HG03095 (cell line): ENCODE measurements at regions not wholly inside any gene's neighbourhood (a gene's known extent, or its start where the extent isn't known, plus 50 kb on each side); places are given as distances from the start of the nearest gene placed in this dataset.
"Not testable (repeated sequence)": the region's sequence is repeated elsewhere in the genome, so short reads cannot be mapped to it uniquely, and the experiment has no call there.

Experiments used
- ATAC-seq: cut with Tn5 transposase; IDR thresholded peaks from one replicate; pipeline ENCODE4 v1.9.1; 2021; ENCODE audit warnings: moderate library complexity; ENCODE audit not compliant: unreplicated experiment

DNA sequence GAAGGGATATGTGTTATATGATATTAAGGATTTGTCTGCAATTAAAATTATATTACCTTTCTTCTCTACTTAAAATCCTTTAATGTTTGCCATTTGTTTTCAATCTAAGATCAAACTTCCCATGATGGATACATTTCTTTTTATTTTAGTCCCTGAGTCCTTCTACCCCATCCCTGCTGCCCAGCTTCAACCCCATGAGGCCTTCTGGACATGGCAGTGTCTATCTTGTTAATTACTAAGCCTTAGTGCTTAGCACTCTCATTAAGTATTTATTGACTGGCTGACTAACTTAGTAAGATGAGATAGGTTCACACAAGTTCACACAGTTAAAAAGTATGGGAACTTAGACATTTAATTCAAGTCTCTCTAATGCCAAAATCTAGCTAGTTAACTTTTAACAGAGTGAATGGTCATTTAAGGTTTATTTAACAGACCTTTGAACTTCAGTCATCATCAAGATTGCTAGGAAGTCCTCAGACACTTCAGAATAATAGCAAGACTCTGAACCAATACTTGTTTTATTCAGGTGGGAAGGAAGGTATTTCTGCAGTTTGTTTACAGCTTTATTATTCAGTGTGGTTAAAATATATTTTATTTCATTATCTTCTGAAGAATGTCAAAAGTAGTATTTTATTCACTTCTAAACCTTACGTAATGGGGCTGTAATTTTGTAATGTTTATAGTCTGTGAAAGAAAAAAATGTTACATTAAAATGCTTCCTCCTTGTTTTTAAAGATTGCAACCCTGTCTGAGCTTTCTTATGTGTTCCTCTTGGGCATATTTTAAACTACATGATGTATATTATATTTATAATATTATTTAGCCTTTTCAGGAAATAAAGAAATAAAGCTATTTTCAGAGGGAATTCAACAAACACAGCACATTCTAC, 848.9 kb downstream of the REEP3 start:
- no peak for ATAC-seq

DNA sequence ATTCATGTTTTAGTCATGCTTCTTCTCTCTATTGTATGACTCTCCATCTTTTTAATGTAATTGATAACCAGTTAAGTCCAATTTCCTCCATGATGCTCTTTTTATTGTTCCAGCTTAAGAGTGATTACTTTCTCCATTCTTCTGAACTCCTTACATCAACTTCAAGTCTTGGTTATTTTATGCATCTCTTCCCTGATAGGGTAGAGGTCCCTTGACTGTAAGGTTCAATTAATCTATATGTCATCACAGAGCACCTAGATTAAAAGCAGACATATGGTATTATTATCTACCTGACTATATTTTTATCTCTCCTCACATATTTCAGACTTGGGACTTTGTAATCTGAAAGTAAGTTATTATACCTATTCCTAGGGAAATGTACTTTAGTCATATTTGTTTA, 853.1 kb downstream of the REEP3 start:
- no peak for ATAC-seq

DNA sequence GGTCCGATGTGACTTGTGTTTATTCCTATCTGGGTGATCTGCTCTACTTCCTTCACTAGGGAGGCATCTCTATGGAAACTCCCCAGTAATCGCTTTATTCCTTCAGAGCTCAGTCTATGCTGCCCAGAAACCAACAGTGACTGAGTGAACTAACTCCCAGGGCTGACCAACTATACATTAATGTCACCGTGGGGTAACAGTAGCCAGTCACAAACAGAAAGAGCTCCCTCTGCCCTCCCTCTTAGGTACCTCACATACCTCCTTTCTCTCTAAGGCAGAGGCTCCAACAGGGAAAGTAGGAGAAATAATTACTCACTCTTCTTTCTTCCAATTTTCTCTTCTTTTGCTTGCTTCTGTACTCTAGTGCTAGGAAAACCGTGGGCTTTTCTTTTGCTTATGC, 855.0 kb downstream of the REEP3 start:
- ATAC-seq: no peak

DNA sequence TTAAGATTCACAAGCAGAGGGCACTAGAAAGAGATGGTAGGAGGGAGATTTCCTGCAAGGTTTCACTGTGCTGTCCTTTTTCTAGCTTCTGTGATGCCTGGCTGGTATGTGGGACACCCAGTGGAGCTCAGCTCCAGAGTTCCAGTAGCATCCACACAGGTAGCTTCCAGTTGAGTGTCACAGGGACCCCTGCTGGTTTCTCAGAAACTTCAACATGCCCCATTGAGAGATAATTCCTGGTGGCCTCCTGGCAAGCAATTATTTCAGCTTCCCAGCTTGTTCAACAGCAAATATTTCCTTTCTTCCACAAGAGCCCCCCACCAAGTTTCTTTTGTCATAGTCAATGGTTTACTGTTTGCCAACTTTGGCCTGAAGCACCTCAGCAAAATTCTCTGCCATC, 858.7 kb downstream of the REEP3 start:
- ATAC-seq: no peak

DNA sequence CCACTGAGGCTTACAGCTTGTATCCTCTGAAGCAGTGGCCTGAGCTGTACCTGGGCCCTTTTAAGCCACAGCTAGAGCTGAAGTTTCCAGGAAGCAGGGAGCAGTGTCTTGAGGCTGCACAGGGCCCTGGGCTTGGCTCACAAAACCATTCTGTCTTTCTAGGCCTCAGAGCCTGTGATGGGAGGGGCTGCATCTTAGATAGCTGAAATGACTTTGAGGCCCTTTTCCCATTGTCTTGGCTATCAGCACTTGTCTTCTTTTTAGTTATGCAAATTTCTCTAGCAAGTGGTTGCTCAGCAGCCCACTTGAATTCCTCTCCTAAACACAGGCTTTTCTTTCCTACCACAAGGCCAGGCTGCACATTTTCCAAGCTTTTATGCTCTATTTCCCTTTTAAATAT, 864.2 kb downstream of the REEP3 start:
- ATAC-seq: no peak

DNA sequence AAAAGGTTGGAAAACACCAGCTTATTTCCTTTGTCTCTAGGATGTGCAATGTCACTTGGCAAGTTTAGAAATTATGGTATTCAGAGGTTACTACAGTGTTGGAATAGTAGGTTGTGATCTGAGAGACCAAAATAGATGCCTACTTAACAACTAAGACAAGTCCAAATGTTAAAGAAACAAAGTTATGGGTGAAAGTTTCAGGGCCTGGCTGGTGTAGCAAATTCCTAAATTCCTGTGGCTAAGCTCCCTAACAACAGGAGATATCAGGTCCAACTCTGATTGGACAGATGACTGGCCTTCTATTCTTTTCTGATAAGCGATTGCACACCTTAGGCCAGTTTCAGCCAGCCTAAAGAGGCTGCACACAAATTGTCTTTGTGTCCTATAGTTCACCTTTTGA, 873.5 kb downstream of the REEP3 start:
- ATAC-seq: no peak

DNA sequence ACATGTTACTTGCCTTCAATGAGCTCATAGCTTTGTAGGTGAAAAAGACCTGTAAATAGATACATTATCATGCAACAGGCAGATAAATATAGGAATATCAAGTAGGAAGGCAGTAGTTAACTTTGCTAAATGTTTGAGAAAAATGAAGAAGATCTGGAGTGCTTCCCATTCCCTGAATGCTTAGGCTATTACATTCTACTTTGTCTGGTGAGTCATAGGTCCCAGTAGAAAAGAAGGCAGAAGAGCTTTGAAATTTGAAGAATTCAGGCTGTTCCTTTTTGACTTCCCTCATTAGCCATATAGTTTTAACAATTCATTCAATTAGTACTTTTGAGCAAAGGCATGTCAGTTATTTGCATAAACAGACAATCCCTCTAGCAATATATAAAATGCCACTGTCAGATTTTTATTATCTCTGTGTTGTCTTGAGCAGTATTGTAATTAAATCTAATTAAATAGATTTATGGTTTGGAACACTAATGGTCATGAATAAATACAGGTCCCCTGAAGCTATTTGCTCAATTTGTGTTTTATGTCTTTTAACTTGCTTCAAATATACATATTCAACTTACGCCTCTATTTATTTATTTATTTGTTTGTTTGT, 875.0 kb downstream of the REEP3 start:
- ATAC-seq: no peak

DNA sequence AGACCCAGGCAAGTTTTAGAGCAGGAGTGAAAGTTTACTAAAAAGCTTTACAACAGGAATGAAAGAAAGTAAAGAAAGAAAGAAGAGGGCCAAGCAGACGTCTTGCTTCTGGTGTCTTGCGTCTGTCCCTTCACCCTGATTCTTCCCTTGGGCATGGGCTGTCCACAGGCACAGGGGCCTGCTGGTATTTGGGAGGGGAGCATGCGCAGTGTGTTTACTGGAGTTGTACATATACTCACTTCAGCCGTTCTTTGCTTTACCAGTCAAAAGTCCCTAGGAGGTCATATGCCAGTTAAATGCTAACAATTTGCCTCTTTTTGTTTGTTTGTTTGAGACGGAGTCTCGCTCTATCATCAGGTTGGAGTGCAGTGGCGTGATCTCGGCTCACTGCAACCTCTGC, 875.9 kb downstream of the REEP3 start:
- ATAC-seq: no peak

DNA sequence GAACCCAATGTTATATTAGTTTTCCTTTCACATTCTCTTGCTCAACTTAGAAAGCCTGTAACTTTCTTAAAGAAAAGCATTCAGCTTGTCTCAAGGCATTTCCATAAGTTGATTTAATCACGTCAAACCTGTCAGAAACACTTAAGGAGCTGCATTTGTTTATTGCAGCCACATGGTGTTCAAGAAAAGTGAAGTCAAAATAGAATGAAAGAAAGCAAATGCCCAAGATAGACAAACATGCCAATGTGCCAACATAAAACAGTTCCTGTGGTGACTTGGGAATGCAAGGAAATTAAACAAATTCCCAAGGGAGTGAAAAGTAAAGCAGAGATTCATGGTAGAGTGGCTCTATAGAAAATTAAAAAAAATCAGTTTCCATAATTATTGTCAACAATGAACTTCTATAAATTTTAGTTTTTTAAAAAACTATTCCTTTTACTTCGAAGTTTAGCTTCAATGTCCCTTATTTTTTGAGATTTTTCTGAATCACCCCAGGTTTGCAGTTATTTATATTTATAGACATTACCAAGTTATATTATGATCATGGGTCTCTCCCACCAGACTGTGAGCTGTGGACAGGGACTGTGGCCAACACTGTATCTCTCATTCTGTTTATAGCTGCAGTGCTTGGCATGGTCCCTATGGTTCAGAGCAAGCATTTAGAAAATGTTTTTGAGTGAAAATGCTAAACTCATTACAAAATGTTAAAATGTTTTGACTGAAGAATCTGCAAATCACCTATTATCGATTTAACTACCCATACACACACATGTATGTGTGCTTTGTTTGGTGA, 887.4 kb downstream of the REEP3 start:
- no peak for ATAC-seq

DNA sequence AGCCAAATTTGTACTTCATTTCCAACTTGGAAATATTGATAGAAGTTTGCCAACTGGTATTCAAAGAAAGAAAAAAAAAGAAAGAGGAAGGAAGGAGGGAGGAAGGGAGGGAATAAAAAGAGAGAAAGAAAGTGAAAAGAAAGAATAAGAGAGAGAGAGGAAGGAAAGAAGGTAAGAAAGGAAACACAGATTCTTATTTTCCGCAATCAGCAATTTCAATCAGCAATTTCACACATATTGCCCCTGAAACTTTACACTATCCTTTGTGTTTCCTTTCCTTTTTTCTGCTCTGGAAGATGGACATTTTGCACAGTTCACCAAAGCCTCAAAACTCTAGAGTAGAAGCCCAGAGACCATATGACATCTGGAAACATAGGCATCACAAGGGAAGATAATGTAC, 888.1 kb downstream of the REEP3 start:
- no peak for ATAC-seq

DNA sequence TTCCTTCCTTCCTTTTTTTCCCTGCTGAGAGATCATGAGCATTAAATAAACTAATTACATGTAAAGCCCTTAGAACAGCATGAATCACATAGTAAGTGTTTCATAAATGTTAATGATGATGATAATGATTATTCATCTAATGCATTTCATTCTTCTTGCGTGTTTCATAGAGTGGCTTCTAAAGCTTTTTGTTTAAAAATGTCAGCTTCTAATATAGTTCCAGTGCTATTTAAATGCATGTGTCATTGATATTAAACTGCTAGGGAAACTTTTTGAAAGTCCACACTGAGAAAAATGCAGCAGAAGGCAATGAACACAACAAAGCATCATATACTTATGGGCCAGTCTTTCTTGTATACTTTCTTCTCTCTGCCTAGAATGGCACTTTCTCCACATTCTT, 894.8 kb downstream of the REEP3 start:
- ATAC-seq: no peak

DNA sequence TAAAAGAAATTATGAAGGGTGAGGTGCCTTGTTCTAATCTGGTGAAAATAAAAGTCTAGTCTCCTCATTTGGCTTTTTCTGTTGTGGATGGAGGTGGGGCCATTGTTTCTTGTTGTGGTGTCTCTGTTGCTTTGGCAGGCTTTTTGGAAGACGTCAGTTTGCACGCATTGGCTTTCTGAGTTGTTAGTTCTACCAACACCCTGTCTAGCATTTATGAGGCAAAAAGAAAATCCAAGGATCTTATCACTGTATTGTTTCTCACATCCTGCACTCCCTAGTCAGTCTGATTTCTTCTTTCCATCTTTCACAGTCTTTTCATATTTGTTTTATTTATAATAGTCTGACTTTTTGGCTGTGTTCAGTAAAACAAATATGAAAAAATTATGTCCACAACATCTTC, 898.3 kb downstream of the REEP3 start:
- ATAC-seq: no peak

DNA sequence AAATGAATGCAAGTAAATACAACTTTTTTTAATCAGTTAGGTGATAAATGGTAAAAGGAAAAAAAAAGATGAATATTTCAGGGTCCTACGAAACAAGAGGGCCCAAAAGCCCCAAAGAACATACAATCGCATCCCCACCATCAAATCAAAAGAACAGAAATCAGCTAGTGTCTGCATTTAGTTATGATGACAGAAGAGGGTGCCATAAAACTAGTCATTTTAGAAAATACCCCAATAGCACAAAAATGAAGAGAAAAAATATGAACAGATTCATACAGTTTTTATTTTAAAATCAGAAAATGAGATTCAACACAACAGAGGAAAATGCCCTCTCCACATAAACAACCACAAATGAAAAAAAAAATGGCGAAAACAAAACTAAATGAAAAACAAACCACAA, 905.5 kb downstream of the REEP3 start:
- no peak for ATAC-seq

DNA sequence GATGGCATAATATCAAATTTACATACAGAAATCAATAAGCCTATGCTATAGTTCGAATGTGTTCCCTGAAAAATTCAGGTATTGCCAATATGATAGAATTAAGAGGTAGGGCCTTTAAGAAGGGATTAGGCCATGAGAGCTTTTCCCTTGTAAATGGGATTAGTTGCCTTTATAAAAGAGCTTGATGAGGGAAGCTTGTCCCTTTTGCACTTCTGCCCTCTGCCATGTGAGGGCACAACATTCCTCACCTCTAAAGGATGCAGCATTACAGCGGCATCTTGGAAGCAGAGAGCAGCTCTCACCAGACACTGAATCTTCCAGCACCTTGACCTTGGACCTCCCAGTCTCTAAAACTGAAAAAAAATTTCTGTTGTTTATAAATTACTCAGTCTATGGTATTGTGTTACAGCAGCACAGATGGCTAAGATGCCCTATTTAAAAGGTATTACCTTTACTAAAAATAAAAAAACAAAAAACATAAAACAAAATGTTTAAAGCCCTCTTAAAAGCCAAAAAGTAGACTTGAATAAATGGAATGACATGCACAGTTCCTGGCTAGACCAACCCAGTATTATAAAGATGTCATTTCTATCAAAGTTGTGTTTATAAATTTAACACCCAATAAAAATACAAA, 909.6 kb downstream of the REEP3 start:
- ATAC-seq: no peak

DNA sequence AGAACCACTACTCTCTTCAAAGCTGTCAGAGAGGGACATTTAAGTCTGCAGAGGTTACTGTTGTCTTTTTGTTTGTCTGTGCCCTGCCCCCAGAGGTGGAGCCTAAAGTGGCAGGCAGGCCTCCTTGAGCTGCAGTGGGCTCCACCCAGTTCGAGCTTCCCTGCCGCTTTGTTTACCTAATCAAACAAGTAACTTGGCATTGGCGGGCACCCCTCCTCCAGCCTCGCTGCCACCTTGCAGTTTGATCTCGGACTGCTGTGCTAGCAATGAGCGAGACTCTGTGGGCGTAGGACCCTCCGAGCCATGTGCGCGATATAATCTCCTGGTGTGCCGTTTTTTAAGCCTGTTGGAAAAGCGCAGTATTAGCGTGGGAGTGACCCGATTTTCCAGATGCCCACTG, 920.7 kb downstream of the REEP3 start:
- not testable (repeated sequence) for ATAC-seq

DNA sequence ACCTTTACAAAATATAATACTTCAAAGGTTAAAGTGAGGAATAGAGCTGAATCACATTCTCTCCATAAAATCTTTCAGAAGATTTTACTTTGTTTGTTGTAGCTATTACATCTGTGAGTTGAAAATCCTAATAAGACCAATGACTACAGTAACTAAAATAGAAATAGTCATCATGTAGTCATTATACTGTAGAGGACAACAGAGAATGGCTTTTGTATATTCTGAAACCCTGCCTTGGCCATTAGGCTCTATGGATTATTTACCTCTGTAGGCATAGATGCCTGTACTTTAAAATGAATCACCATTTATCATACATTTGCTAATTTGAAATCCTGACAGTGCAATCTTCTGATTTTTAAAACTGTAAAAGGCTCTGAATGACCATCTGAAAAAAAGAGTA, 923.0 kb downstream of the REEP3 start:
- ATAC-seq: no peak

DNA sequence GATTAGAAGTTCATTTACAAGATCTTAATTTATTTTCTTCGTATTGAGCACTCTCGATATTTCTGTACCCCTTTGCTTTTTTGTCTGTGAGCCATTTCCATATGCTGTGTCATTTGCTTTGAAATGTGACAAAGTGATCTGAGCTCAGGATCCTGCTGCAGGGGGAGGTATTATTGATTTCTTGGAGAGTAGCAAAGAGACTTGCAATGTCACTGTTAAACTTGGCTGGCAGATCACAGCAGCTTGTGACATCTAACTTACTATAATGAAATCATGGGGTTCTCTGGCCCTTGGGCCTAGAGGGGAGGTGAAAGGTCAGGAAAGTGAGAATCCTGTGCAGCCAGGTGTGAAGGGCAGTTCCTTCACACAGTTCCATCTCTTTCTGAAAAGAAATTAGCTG, 923.4 kb downstream of the REEP3 start:
- ATAC-seq: no peak

DNA sequence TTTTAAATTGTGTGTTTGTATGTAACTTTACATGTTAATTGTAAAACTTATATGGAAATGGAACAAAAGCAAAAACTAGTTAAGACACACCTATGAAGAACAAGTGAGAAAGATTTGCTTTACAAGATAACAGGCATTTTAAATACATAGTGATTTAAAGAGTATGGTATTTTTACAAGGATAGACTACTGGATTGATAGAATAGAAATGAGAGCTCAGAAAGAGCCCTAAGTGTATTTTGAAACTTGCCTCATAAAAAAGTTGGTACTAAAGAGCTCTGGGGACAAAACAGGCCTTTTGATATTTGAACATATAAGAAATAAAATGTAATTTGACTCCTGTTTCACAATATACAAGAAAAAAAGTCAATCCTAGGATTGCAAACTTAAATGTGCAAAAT, 928.4 kb downstream of the REEP3 start:
- no peak for ATAC-seq

DNA sequence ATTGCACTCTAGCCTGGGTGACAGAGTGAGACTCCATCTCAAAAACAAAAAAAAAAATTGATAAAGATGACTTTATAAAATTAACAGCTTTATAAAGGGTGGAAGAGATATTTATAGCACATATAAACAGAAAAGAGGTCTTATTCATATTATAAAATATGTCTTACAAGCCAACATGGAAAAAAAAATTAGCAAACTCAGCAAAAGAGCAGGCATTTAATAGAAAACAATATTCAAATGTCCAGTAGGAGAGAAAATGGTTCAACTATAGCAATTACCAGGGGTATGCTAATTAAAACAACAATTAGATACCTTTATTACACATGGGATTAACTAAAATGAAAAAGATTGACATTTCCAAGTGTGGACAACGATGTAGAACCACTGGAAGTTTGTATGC, 929.1 kb downstream of the REEP3 start:
- no peak for ATAC-seq

DNA sequence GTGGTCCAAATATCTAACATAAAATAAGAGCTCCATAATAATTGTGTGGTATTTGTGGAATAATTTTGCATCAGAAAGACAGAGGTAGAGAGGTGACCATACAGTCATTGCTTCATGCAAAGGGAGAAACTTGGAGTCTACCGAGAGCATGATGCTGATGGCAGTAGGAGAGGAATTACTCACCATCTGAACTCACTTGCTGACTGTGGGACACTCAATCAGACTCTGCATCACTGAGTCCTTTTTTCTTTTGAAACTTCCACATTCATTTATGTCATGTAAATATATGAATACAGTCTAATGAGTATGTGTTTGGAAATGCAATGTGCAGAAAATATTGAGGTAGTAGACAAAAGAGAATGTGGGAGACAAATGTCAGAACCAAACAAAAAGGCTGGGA, 933.8 kb downstream of the REEP3 start:
- no peak for ATAC-seq

DNA sequence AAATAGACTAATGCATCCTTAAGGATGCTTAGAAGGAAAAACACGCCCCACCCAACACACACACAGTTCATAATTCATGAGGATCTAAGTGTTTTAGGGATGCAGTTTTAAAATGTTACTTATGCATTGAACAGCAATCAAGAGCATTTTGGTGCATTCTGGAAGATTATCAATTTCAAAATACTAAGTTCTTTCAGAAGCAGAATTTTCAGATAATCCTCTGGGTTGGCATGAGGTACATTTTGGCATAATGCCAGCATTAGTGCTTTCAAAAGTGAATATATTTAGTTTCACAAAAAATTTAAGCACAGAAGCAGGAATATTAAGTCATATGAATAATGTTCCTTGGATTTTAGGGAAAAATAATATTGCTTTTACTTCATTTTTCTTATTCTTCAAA, 937.1 kb downstream of the REEP3 start:
- no peak for ATAC-seq
